ENCODE measurements at regions not wholly inside any gene's neighbourhood (a gene's known extent, or its start where the extent isn't known, plus 50 kb on each side); places are given as distances from the start of the nearest gene placed in this dataset.

- TF ChIP-seq POLR2AphosphoS5 (IDR thresholded peaks at IDR 0.05; ENCODE audit: low read depth, low read length): no peak
- no peak for TF ChIP-seq POLR2A (IDR thresholded peaks at IDR 0.05; ENCODE audit: low read depth, low read length)
Measured at GRCh38 chr12:24278832-24279231, 329.4 kb upstream of the SOX5 start.

Data from GM12892 (cell line).